T-helper 2 cell treated with Interferon-gamma antibody and Interleukin-4, amounts not matched to agents 5 μg/mL and 100 μg/mL, for 36 hours (primary cell): ENCODE measurements at regions not wholly inside any gene's neighbourhood (a gene's known extent, or its start where the extent isn't known, plus 50 kb on each side); places are given as distances from the start of the nearest gene placed in this dataset.

ENCODE experiments used
- DNase-seq: peaks from one replicate; pipeline ENCODE4 v3.0.0; 2021; ENCODE audit warnings: low spot score
- H3K27ac Mint-ChIP-seq: one replicate; pipeline ENCODE4 v1.8.0; 2021; ENCODE audit warnings: mild to moderate bottlenecking, mixed read lengths
- H3K27me3 Mint-ChIP-seq: one replicate; pipeline ENCODE4 v1.8.0; 2021; ENCODE audit warnings: low read depth, mixed read lengths
- H3K36me3 Mint-ChIP-seq: one replicate; pipeline ENCODE4 v1.8.0; 2021; ENCODE audit warnings: low read depth, mixed read lengths
- H3K4me1 Mint-ChIP-seq: one replicate; pipeline ENCODE4 v1.8.0; 2021; ENCODE audit warnings: low read depth, mixed read lengths
- H3K4me3 Mint-ChIP-seq: one replicate; pipeline ENCODE4 v1.8.0; 2022; ENCODE audit warnings: mild to moderate bottlenecking, moderate library complexity, mixed read lengths
- H3K9me3 Mint-ChIP-seq: one replicate; pipeline ENCODE4 v1.8.0; 2021; ENCODE audit warnings: mixed read lengths

DNA sequence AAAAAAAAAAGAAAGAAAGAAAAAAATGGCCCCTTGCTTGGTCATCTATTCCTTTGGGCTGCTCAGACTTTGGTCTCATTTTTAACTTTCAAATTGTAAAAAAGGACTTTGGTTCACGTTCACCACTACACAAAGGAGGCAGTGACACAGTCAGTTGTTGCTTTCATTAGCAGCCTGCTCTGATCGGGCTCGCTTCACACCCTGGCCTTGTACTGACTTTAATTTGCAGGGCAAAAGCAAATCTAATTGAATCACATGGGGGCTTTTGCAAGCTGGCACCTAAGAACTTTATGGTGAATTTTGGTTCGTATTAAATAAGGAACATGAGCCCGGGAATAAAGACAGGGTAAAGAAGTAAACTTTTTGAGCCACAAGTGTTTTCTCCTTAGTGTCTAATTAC, 103.6 kb upstream of the CDH11 start:
- H3K4me1 Mint-ChIP-seq, result no peaks in the 10 kb centered on the region
- no peaks in the 10 kb centered on the region for H3K36me3 Mint-ChIP-seq
- H3K27me3 Mint-ChIP-seq, result no peaks in the 10 kb centered on the region
- no peak overlapping the region for H3K4me3 Mint-ChIP-seq
- no peak overlapping the region for H3K27ac Mint-ChIP-seq
- DNase-seq, result no peak
- peaks cover 18% of the 10 kb centered on the region for H3K9me3 Mint-ChIP-seq

DNA sequence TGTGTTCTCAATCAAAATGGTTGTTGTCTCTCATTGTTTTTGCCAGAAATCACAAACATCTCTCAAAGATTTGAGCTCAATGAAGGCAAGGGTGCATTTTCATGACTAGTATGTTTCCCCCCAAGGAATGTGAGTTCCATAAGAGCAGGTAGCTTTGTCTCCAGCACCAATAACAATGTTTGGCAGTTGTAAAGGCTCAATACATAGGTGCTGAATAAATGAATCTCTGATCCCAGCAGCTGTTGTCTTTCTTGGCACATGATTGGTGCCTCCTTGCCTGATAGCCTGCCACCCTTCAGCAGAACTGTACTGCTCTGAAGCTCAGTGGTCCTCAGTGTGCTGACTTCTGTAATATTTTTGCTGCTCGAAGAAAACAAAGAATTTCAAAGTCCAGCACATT, 103.1 kb upstream of the CDH11 start:
- Mint-ChIP-seq H3K36me3 (no peaks in the 10 kb centered on the region), H3K27ac (no peak overlapping the region), H3K4me3 (no peak overlapping the region), H3K4me1 (no peaks in the 10 kb centered on the region), H3K9me3 (peaks cover 18% of the 10 kb centered on the region), H3K27me3 (no peaks in the 10 kb centered on the region)
- DNase-seq, result no peak

DNA sequence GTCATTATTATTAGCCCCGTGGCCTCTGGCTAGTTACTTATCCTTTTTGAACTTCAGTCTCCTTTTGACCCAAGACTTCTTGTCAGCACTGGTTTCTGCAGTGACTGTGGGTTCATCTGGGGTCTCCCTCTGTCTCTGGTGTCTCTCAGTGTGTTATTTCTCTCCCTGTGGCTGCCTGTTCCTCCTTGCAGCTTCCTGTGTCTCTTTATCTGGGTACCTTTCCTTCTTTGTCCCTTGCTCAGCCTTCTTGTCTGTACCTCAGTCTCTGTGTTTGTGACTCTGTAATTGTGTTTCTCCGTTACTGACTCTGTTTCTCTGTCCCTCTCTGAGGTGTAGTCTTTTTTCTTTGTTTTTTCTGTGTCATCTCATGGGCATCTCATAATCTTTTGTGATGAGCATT, 102.6 kb upstream of the CDH11 start:
- no peak for DNase-seq
- Mint-ChIP-seq H3K4me3 (no peak overlapping the region), H3K36me3 (no peaks in the 10 kb centered on the region), H3K27ac (no peak overlapping the region), H3K9me3 (peaks cover 18% of the 10 kb centered on the region), H3K4me1 (no peaks in the 10 kb centered on the region), H3K27me3 (no peaks in the 10 kb centered on the region)

DNA sequence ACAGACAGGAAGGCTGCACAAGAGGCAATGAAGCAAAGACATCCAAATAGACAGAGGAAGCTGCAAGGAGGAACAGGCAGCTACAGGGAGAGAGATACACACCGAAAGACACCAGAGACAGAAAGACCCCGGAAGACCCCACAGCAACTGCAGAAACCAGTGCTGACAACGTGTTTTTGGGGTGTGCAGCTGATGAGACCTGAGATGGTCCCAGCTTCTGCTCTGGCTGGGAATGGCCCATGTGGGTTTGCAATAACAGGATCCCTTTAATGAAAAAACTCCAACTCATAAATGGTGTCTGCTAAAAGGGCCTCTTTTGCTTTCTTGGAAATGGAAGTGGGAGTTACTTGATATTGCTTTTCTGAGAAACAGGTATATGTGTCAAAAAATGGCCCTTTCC, 101.5 kb upstream of the CDH11 start:
- Mint-ChIP-seq H3K4me1 (no peaks in the 10 kb centered on the region), H3K4me3 (no peak overlapping the region), H3K36me3 (no peaks in the 10 kb centered on the region), H3K27ac (no peak overlapping the region), H3K27me3 (no peaks in the 10 kb centered on the region), H3K9me3 (peaks cover 14% of the 10 kb centered on the region)
- no peak for DNase-seq

DNA sequence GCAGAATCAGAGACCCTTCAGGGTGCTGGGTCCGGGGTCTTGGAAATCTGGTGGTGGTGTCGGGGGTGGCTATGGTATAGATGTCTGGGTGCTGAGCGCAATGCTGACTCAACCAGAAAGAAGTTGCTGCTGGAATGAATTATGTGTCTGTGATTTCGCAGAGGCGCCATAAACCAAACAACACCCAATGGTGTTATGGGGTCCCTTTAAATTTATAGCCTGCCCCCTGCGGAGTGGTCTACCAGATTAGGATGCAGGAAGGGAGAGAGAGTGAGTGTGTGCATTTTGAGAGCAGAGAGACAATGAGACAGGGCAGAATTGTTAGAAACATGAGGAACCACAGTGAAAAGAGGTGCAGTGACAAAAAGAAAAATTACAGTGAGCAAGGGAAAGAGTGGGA, 100.7 kb upstream of the CDH11 start:
- peaks cover 12% of the 10 kb centered on the region for H3K9me3 Mint-ChIP-seq
- no peaks in the 10 kb centered on the region for H3K27me3 Mint-ChIP-seq
- H3K4me3 Mint-ChIP-seq, result no peak overlapping the region
- H3K27ac Mint-ChIP-seq, result no peak overlapping the region
- H3K4me1 Mint-ChIP-seq, result no peaks in the 10 kb centered on the region
- H3K36me3 Mint-ChIP-seq, result no peaks in the 10 kb centered on the region
- no peak for DNase-seq

DNA sequence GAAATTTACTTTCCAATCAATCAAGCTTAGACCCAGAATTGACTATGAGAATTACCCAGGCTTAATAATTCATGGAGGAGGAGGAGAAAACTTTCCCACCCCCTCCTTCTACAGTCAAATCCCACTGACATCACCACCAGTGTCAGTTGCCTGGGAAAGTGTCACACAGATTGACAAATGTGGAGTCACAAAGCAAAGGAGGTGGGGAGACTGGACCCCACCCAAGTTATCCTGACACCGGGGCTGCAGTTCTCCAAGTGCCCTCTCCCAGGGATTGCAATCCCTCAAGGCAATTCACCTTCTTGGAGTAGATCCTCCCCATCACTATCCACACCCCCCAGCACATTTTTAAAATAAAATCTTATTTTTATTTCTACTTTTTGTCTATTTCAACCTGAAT, 100.2 kb upstream of the CDH11 start:
- H3K27ac Mint-ChIP-seq, result no peak overlapping the region

DNA sequence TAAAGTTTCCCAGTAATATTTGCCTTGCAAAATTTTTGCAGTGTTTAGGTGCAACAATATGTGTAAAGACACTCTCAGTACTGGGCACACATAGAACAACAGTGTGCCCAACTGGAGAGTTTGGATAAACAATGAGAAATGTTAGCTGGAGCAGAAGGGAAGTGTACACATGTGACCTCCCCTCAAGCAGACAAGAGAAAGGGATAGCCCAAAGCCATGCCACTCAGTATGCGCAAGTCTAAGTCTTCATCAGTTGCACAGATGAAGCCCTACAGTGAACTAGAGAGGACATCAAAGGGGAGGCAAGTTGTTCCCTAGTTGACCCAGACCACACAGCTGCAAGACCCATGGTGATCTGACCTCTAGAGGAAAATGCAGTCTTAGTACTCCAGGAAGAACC, 97.9 kb upstream of the CDH11 start:
- Mint-ChIP-seq H3K27ac (no peak overlapping the region), H3K27me3 (no peaks in the 10 kb centered on the region), H3K4me1 (no peaks in the 10 kb centered on the region), H3K4me3 (no peak overlapping the region), H3K36me3 (no peaks in the 10 kb centered on the region), H3K9me3 (peaks cover 15% of the 10 kb centered on the region)
- no peak for DNase-seq

More for the DNA sequence above, 100.2 kb upstream of the CDH11 start:
- Mint-ChIP-seq H3K36me3 (no peaks in the 10 kb centered on the region), H3K4me1 (no peaks in the 10 kb centered on the region), H3K9me3 (peaks cover 12% of the 10 kb centered on the region), H3K4me3 (no peak overlapping the region), H3K27me3 (no peaks in the 10 kb centered on the region)
- no peak for DNase-seq

DNA sequence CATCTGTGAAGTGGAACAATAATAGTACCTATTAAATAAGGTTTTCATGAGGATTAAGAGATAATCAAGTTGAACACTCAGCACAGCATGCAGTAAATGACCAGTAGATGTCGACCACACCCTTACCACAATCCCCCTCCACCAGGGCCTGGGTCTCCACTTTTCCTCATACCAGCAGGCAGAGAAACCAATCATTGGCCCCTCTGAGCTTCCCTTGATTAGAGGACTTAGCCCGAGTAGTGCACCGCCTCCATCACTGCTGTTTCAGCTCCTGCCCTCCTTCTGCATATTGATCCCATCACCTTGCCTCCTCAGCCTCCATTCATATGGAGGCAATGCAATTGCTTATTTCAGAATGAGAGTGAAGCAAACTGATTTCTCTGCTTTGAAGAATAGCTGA, 96.5 kb upstream of the CDH11 start:
- H3K4me3 Mint-ChIP-seq, result no peak overlapping the region
- no peak overlapping the region for H3K27ac Mint-ChIP-seq
- H3K36me3 Mint-ChIP-seq, result no peaks in the 10 kb centered on the region
- no peak for DNase-seq
- no peaks in the 10 kb centered on the region for H3K4me1 Mint-ChIP-seq
- peaks cover 12% of the 10 kb centered on the region for H3K9me3 Mint-ChIP-seq
- H3K27me3 Mint-ChIP-seq, result no peaks in the 10 kb centered on the region

DNA sequence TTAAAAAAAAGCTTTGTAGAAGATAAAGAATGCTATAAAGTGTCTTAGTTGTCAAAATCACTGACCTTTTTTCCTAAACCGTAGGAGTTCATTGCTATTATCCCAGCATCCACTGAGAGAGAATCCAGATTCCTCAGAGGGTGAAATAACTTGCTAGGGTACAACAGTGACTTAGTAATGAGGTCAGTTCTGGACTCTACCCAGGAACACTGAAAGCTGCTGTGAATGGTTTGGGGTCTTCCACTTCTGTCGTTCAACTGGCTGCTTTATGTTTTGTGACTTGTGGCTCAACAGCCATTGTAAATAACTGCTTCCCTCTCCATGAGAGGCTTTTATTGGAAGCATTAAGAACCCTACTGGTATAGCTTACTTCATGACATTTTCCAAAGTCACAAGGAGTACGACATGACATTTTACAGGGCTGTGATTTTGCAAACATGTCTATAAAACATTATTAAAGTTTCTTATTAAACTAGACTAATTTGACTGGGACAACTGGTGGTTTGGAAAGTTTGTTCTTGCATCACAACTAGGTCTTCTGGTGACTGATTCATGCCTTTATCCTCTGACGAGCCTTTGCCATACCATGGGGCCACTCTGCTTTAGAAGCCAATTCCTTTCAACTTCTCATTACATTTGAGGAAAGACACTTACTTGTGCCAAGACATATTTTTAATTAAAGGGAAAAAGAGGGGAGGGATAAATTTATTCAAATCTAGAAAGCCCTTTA, 92.2 kb upstream of the CDH11 start:
- Mint-ChIP-seq H3K36me3 (no peaks in the 10 kb centered on the region), H3K4me1 (no peaks in the 10 kb centered on the region), H3K27ac (no peak overlapping the region), H3K4me3 (no peak overlapping the region), H3K27me3 (no peaks in the 10 kb centered on the region), H3K9me3 (peaks cover 16% of the 10 kb centered on the region)
- DNase-seq, result no peak

DNA sequence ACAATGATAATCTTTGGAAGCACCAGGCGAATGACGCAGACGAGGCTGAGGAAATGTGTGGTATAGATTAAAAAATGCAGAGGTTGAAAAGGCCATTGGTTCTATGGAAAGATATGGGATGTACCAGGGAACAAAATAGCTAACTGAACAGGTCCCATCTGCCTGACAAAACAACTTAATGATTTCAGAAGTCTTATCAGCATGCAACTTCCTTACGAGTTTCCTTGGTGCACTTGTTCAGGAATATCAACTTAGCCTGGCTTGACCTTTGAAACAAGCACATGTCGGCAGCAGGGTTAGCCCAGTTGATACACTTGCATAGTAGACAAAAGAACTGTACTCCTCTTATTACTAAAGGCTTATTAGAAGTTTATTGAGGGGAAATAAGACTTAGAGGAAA, 90.9 kb upstream of the CDH11 start:
- no peak overlapping the region for H3K4me3 Mint-ChIP-seq
- H3K36me3 Mint-ChIP-seq, result no peaks in the 10 kb centered on the region
- no peak for DNase-seq
- no peaks in the 10 kb centered on the region for H3K4me1 Mint-ChIP-seq
- peaks cover 12% of the 10 kb centered on the region for H3K9me3 Mint-ChIP-seq
- H3K27me3 Mint-ChIP-seq, result no peaks in the 10 kb centered on the region
- no peak overlapping the region for H3K27ac Mint-ChIP-seq

DNA sequence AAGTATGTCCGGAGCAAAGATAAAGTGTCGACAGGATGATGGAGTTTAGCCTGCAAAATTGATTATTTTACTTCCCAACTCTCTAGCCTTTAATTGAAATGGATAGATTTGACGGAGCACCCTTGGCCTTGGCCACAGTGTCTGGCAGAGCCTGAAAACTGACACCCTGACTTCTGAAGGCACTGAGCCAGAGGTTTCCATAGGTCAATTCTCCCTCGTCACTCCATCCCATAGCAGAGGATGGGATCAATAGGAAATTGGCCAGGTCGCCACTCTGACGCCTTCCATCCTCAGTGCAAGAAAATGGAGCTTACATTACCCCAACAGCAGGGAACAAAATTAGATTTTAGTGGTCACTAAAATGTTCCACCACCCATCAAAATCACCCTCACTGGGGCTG, 90.4 kb upstream of the CDH11 start:
- no peaks in the 10 kb centered on the region for H3K27me3 Mint-ChIP-seq
- no peaks in the 10 kb centered on the region for H3K4me1 Mint-ChIP-seq
- no peak for DNase-seq
- no peaks in the 10 kb centered on the region for H3K36me3 Mint-ChIP-seq
- H3K27ac Mint-ChIP-seq, result no peak overlapping the region
- H3K4me3 Mint-ChIP-seq, result no peak overlapping the region
- H3K9me3 Mint-ChIP-seq, result peaks cover 12% of the 10 kb centered on the region

DNA sequence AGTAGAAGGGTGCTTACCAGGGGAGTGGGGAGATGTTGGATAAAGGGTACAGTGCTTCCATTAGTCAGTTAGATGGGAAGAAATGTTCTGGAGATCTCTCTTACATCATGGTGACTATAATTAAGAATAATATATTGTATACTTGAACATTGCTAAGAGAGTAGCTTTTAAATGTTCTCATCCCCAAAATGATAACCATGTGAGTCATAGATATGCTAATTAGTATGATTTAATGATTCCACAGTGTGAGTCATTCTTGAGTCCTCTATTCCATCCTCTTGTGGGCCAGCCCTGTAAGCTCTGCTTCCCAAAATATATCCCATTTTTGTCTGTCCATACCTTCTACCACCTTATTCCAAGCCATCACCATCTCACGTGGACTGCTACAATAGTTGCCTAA, 80.6 kb upstream of the CDH11 start:
- no peak for DNase-seq
- peaks cover 21% of the 10 kb centered on the region for H3K9me3 Mint-ChIP-seq
- H3K36me3 Mint-ChIP-seq, result no peaks in the 10 kb centered on the region
- no peaks in the 10 kb centered on the region for H3K27me3 Mint-ChIP-seq
- H3K4me1 Mint-ChIP-seq, result no peaks in the 10 kb centered on the region
- H3K4me3 Mint-ChIP-seq, result no peak overlapping the region
- no peak overlapping the region for H3K27ac Mint-ChIP-seq

DNA sequence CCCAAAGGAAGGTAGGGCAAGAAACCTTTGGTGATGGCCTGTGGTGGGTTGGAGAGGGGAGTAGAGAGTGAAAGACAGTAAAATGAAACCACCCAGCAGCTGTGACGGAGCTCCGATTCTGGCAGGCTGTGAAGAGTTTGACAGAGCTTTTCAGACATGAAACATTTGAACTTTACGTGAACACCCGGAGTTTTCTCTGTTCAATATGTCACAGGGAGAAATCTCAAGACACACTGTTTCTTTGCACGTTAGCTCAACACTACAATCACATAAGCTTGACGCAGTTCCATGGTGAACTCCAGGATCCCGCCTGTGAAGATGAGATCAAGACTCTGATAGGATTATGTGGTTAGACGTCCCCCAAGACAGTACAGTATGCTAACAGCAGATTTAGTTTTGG, 79.6 kb upstream of the CDH11 start:
- no peaks in the 10 kb centered on the region for H3K27me3 Mint-ChIP-seq

DNA sequence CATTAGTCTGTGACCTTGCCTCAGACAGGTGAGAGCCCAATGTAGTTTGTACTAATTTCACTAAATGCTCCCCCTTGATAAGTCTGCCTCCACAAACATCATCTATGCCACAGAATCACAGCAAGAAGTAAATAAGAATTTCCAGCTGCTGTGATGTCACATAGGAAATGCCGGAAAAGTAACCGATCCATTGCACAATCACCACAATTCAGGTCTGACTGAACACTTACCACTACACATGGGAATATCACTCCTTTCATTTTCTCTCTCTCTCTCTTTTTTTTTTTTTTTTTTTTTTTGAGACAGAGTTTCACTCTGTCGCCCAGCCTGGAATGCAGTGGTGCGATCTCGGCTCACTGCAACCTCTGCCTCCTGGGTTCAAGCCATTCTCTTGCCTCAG, 79.0 kb upstream of the CDH11 start:
- no peak for DNase-seq
- Mint-ChIP-seq H3K27ac (no peak overlapping the region), H3K4me1 (no peaks in the 10 kb centered on the region), H3K4me3 (no peak overlapping the region), H3K27me3 (no peaks in the 10 kb centered on the region), H3K36me3 (no peaks in the 10 kb centered on the region), H3K9me3 (peaks cover 25% of the 10 kb centered on the region)

More for the DNA sequence above, 79.6 kb upstream of the CDH11 start:
- H3K4me1 Mint-ChIP-seq, result no peaks in the 10 kb centered on the region
- H3K4me3 Mint-ChIP-seq, result no peak overlapping the region
- no peaks in the 10 kb centered on the region for H3K36me3 Mint-ChIP-seq
- no peak overlapping the region for H3K27ac Mint-ChIP-seq
- H3K9me3 Mint-ChIP-seq, result peaks cover 25% of the 10 kb centered on the region
- no peak for DNase-seq

DNA sequence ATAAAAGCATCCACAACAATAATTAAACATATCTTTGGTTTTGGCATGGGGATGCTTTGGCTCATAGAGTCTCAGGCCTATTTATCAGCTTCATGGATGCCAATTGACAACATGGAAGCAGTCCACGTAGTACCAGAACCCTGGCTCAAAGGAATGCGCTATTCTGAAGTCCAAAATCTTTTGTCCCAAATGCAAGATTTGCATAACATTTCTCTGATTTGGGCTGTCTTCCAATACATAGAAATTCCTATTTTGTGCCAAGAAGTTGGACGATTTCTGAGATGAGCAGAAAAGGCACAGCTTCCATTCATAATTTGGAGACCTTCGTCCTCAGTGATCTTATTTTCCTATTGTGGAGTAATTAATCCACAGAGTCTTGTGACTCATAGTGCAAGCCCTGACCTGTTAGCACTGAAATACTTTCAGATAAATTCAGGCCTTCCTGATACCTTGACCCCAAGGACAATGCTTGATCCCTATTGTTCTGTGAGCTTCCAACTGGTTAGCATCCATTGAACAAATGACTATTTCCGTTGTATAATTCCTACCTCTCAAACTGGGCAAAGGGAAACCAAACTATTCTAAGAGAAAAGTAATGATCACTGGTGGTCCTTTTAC, 78.4 kb upstream of the CDH11 start:
- no peaks in the 10 kb centered on the region for H3K27me3 Mint-ChIP-seq
- peaks cover 28% of the 10 kb centered on the region for H3K9me3 Mint-ChIP-seq
- no peaks in the 10 kb centered on the region for H3K4me1 Mint-ChIP-seq
- no peak overlapping the region for H3K4me3 Mint-ChIP-seq
- H3K27ac Mint-ChIP-seq, result no peak overlapping the region
- H3K36me3 Mint-ChIP-seq, result no peaks in the 10 kb centered on the region
- no peak for DNase-seq
